VCaP (cell line): ENCODE measurements at regions not wholly inside any gene's neighbourhood (a gene's known extent, or its start where the extent isn't known, plus 50 kb on each side); places are given as distances from the start of the nearest gene placed in this dataset.
"Not testable (repeated sequence)": the region's sequence is repeated elsewhere in the genome, so short reads cannot be mapped to it uniquely, and the experiment has no call there.

ENCODE experiments used
- H3K27ac ChIP-seq: fragments of 450-650 bp; 2 replicates; pipeline ENCODE4 v1.5.1; 2017
- CTCF ChIP-seq: fragments of 450-650 bp; conservative IDR thresholded peaks from 2 replicates; pipeline ENCODE4 v1.5.1; 2017; ENCODE audit warnings: mild to moderate bottlenecking, moderate library complexity

GRCh38 chr3:135432402-135432801, 533.1 kb upstream of the PPP2R3A start:
- TF ChIP-seq CTCF, result no peak
- no peak overlapping the region for H3K27ac ChIP-seq

GRCh38 chr3:135438889-135439597, 526.5 kb upstream of the PPP2R3A start:
- not testable (repeated sequence) for H3K27ac ChIP-seq

GRCh38 chr3:135439632-135440031, 525.9 kb upstream of the PPP2R3A start:
- not testable (repeated sequence) for H3K27ac ChIP-seq

- no peak overlapping the region for H3K27ac ChIP-seq
- TF ChIP-seq CTCF, result no peak
Measured at GRCh38 chr3:135440233-135440632, 525.3 kb upstream of the PPP2R3A start.

- H3K27ac ChIP-seq, result no peak overlapping the region
- TF ChIP-seq CTCF, result no peak
Measured at GRCh38 chr3:135440746-135441145, 524.8 kb upstream of the PPP2R3A start.

GRCh38 chr3:135444058-135444457, 521.5 kb upstream of the PPP2R3A start:
- H3K27ac ChIP-seq, result no peak overlapping the region

GRCh38 chr3:135447483-135447882, 518.0 kb upstream of the PPP2R3A start:
- H3K27ac ChIP-seq, result no peak overlapping the region

More at GRCh38 chr3:135444058-135444457, 521.5 kb upstream of the PPP2R3A start:
- no peak for TF ChIP-seq CTCF

GRCh38 chr3:135448520-135448919, 517.0 kb upstream of the PPP2R3A start:
- no peak for TF ChIP-seq CTCF
- no peak overlapping the region for H3K27ac ChIP-seq

More at GRCh38 chr3:135447483-135447882, 518.0 kb upstream of the PPP2R3A start:
- TF ChIP-seq CTCF, result no peak
